Panc1 (cell line): ENCODE measurements at regions not wholly inside any gene's neighbourhood (a gene's known extent, or its start where the extent isn't known, plus 50 kb on each side); places are given as distances from the start of the nearest gene placed in this dataset.
A peak's percentile ranks its signal among the peaks of the same experiment; 100 is the strongest.

Experiments used
- ATAC-seq: fragments of 200-7000 bp; cut with Tn5 transposase; 2 replicates; pipeline ENCODE4 v1.9.1; 2020; ENCODE audit warnings: mild to moderate bottlenecking, moderate library complexity
- BruUV-seq: library from RNA; stranded (reverse); fragments of 400-500 nt; replicated peaks from 2 replicates; lab custom pipeline; 2021; lab: Mats Ljungman, UMichigan
- CTCF ChIA-PET: fragments of 300-600 bp; sonication (Branson Sonifier 250); formaldehyde crosslinking; loops from one replicate; lab custom pipeline; 2022; ENCODE audit warnings: antibody characterized with exemption; lab: Charles Lee
- POLR2A ChIA-PET: fragments of 300-600 bp; sonication (Branson Sonifier 250); formaldehyde crosslinking; loops from one replicate; lab custom pipeline; 2022; ENCODE audit warnings: antibody characterized with exemption; lab: Charles Lee
- DNase-seq: peaks from one replicate; pipeline ENCODE4 v3.0.0-alpha.2; 2010; ENCODE audit warnings: low read depth, low spot score
- H3K27ac ChIP-seq: 2 replicates; pipeline ENCODE4 v1.5.1; 2011; ENCODE audit warnings: mild to moderate bottlenecking, low read length, inconsistent platforms
- H3K27me3 ChIP-seq: fragments of 200-500 bp; sonication (Bioruptor generic); 2 replicates; pipeline ENCODE4 v1.6.0; 2014; ENCODE audit warnings: low read length, inconsistent platforms; ENCODE audit not compliant: control insufficient read depth, insufficient read depth
- H3K36me3 ChIP-seq: fragments of 200-500 bp; sonication (Bioruptor generic); 2 replicates; pipeline ENCODE4 v1.5.1; 2014; ENCODE audit warnings: inconsistent platforms, mild to moderate bottlenecking, low read length, moderate library complexity; ENCODE audit not compliant: control insufficient read depth, insufficient read depth
- H3K4me1 ChIP-seq: 2 replicates; pipeline ENCODE4 v1.5.1; 2011; ENCODE audit warnings: inconsistent platforms, mild to moderate bottlenecking, low read length, moderate library complexity; ENCODE audit not compliant: control insufficient read depth, insufficient read depth
- H3K4me3 ChIP-seq, 2 experiments: 2 replicates each; pipeline ENCODE4 v1.5.1; 2011 to 2012; ENCODE audit warnings: low read depth in 2 of 2, low read length in 2 of 2, mild to moderate bottlenecking in 2 of 2, inconsistent platforms in 1 of 2, moderate library complexity in 1 of 2
- H3K9me3 ChIP-seq: fragments of 200-500 bp; sonication (Bioruptor generic); 2 replicates; pipeline ENCODE4 v1.5.1; 2014; ENCODE audit warnings: low read depth, mild to moderate bottlenecking, inconsistent platforms, low read length, moderate library complexity; ENCODE audit not compliant: control insufficient read depth, insufficient read depth
- CTCF ChIP-seq: fragments of 450-650 bp; IDR thresholded peaks from 2 replicates; pipeline ENCODE4 v1.5.1; 2017; ENCODE audit warnings: mild to moderate bottlenecking
- POLR2AphosphoS5 ChIP-seq: IDR thresholded peaks from 2 replicates; pipeline ENCODE4 v1.6.1; 2012; ENCODE audit warnings: mild to moderate bottlenecking, low read depth, low read length, moderate library complexity
- SIN3A ChIP-seq: IDR thresholded peaks from 2 replicates; pipeline ENCODE4 v1.6.1; 2012; ENCODE audit warnings: low read depth, mild to moderate bottlenecking, low read length, moderate library complexity, borderline replicate concordance; ENCODE audit not compliant: insufficient read depth
- TCF7L2 ChIP-seq: IDR thresholded peaks from 2 replicates; pipeline ENCODE4 v1.6.1; 2011; ENCODE audit warnings: mild to moderate bottlenecking, low read depth, low read length, inconsistent platforms
- in situ Hi-C: cut with HindIII; loops from 2 replicates; pipeline ENCODE4 v1.10.0; 2016; ENCODE audit warnings: low sequenced_read_pairs, low pct_unique_long_range_greater_than_20kb
- intact Hi-C: fragments of 100-400 bp; cut with micrococcal nuclease; formaldehyde crosslinking; loops from one replicate; pipeline ENCODE4 v1.10.0; 2022; ENCODE audit not compliant: unreplicated experiment
- TF ChIP-seq, protein P1 (sequence below), 2 experiments: IDR thresholded peaks; 2 replicates each; pipeline ENCODE4 v1.6.1; 2011 to 2012; ENCODE audit warnings: low read depth in 2 of 2, control low read depth in 1 of 2, low read length in 1 of 2, mild to moderate bottlenecking in 1 of 2, moderate library complexity in 1 of 2; ENCODE audit not compliant: insufficient read depth in 1 of 2

DNA sequence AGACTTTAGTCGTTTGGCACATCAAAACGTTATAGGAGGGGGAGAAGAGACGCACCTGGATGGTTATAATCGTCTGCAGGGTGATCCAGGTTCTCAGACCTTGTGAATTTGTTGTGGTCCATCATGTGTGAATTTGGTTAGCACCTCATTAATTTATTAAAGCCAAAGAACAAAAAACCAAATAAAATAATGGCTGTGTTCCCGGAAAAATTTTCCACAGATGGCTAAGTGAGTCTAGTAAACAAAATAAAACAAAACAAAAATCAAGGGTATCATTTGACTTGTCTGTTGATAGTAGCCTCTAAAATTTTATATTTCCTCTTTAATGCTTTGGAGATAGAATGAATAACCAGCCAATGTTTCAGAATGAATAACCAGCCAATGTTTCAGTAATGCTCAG is 119.7 kb downstream of the ACTBL2 start:
- Histone ChIP-seq H3K27me3 (no peaks in the 10 kb centered on the region), H3K4me3 (no peak overlapping the region), H3K9me3 (no peaks in the 10 kb centered on the region), H3K4me1 (no peaks in the 10 kb centered on the region), H3K27ac (no peak overlapping the region), H3K36me3 (no peaks in the 10 kb centered on the region)
- DNase-seq (no peak), ATAC-seq (no peak)
- in situ Hi-C loops (no loop called here), intact Hi-C loops (no loop called here)
- ChIA-PET CTCF (no interaction called here), POLR2A (no interaction called here)
- TF ChIP-seq, protein P1, sequence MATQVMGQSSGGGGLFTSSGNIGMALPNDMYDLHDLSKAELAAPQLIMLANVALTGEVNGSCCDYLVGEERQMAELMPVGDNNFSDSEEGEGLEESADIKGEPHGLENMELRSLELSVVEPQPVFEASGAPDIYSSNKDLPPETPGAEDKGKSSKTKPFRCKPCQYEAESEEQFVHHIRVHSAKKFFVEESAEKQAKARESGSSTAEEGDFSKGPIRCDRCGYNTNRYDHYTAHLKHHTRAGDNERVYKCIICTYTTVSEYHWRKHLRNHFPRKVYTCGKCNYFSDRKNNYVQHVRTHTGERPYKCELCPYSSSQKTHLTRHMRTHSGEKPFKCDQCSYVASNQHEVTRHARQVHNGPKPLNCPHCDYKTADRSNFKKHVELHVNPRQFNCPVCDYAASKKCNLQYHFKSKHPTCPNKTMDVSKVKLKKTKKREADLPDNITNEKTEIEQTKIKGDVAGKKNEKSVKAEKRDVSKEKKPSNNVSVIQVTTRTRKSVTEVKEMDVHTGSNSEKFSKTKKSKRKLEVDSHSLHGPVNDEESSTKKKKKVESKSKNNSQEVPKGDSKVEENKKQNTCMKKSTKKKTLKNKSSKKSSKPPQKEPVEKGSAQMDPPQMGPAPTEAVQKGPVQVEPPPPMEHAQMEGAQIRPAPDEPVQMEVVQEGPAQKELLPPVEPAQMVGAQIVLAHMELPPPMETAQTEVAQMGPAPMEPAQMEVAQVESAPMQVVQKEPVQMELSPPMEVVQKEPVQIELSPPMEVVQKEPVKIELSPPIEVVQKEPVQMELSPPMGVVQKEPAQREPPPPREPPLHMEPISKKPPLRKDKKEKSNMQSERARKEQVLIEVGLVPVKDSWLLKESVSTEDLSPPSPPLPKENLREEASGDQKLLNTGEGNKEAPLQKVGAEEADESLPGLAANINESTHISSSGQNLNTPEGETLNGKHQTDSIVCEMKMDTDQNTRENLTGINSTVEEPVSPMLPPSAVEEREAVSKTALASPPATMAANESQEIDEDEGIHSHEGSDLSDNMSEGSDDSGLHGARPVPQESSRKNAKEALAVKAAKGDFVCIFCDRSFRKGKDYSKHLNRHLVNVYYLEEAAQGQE (IDR thresholded peaks at IDR 0.05; ENCODE audit: insufficient read depth in 1 of 2, low read depth in 2 of 2, low read length in 1 of 2): no peak
- TF ChIP-seq CTCF (no peak), SIN3A (no peak), TCF7L2 (no peak)
- no TSS peak for BruUV-seq

DNA sequence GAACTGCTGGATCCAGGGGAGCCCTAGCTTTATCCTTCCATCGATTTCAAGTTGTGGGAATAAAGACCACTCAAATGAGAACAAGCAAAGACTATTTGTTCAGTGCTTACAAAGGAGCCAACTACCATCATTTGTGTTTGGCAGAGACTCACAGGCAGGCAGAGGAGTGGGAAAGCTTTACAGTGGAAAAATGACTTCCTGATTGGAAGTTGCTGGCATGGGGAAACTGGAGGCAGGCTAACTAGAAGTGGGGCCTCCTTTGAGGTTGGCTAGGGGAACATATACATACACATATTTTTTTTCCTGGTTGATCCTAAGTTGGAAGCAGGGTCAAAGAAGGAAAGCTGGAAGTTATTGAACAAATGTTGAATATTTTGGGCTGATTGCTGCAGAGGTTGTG is 121.7 kb downstream of the ACTBL2 start:
- no peak for ATAC-seq
- H3K27me3 ChIP-seq: no peaks in the 10 kb centered on the region
- no peak for DNase-seq
- H3K4me3 ChIP-seq: no peak overlapping the region
- BruUV-seq: no TSS peak
- no peak for TF ChIP-seq CTCF
- TF ChIP-seq TCF7L2: no peak
- no peak for TF ChIP-seq SIN3A
- TF ChIP-seq, protein P1 (IDR thresholded peaks at IDR 0.05; ENCODE audit: insufficient read depth in 1 of 2, low read depth in 2 of 2, low read length in 1 of 2): no peak
- TF ChIP-seq POLR2AphosphoS5: no peak
- no peaks in the 10 kb centered on the region for H3K36me3 ChIP-seq
- CTCF ChIA-PET: no interaction called here
- peak overlapping the region; percentile 55 for H3K27ac ChIP-seq
- in situ Hi-C loops (no loop called here), intact Hi-C loops (no loop called here)
- POLR2A ChIA-PET: no interaction called here
- no peaks in the 10 kb centered on the region for H3K4me1 ChIP-seq
- no peaks in the 10 kb centered on the region for H3K9me3 ChIP-seq
